ENCODE measurements at regions not wholly inside any gene's neighbourhood (a gene's known extent, or its start where the extent isn't known, plus 50 kb on each side); places are given as distances from the start of the nearest gene placed in this dataset.

GRCh38 chr12:98372340-98373024, 142.9 kb upstream of the TMPO start:
- no peaks in the 10 kb centered on the region for H3K9me3 Mint-ChIP-seq

DNA sequence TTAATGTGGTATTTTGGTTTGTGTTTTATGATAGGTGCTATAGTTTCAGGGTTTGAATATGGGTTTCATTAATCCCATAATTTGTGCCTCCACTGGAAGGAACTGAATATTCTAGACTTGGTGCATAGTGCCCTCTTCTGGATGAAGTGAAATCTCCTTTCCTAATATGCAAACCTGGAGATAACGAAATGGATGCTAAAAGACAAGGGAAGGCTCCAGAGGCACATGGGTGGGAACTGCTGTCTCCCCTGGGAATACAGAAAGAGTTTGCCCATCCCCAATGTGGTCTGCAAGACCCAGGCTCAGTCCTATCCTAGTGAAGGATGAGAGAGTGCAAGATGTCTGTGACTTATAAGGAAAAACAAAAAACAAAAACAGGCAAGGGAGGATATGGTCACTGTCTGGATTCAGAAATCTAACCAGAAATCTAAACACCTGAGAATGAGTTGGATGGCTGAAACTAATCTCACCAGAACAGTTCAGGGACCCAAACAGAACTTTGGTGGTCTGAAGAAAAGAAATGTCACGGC, 142.3 kb upstream of the TMPO start:
- H3K4me3 Mint-ChIP-seq: no peak overlapping the region
- no peaks in the 10 kb centered on the region for H3K27me3 ChIP-seq (ENCODE audit: control insufficient read depth, insufficient read depth, low read length)
- DNase-seq (peak in 1 of 2 donors; percentile 23), ATAC-seq (no peak)
- intact Hi-C loops (cut with micrococcal nuclease): no loop called here
- no peaks in the 10 kb centered on the region for H3K4me1 ChIP-seq (ENCODE audit: control insufficient read depth, insufficient read depth, low read length)
- H3K36me3 ChIP-seq (ENCODE audit: control insufficient read depth, insufficient read depth, low read length): no peaks in the 10 kb centered on the region
- no peaks in the 10 kb centered on the region for H3K9me3 ChIP-seq (ENCODE audit: control insufficient read depth, insufficient read depth, low read length)
- no peaks in the 10 kb centered on the region for H3K9me3 Mint-ChIP-seq
- TF ChIP-seq, protein P1, sequence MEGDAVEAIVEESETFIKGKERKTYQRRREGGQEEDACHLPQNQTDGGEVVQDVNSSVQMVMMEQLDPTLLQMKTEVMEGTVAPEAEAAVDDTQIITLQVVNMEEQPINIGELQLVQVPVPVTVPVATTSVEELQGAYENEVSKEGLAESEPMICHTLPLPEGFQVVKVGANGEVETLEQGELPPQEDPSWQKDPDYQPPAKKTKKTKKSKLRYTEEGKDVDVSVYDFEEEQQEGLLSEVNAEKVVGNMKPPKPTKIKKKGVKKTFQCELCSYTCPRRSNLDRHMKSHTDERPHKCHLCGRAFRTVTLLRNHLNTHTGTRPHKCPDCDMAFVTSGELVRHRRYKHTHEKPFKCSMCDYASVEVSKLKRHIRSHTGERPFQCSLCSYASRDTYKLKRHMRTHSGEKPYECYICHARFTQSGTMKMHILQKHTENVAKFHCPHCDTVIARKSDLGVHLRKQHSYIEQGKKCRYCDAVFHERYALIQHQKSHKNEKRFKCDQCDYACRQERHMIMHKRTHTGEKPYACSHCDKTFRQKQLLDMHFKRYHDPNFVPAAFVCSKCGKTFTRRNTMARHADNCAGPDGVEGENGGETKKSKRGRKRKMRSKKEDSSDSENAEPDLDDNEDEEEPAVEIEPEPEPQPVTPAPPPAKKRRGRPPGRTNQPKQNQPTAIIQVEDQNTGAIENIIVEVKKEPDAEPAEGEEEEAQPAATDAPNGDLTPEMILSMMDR (IDR thresholded peaks at IDR 0.05): no peak
- no peak overlapping the region for H3K27ac ChIP-seq (ENCODE audit: low read length)
- whole genome bisulfite sequencing (ENCODE audit: insufficient coverage): 61% methylated on average over 2 of the region's 2 CpGs
- peaks cover 11% of the 10 kb centered on the region in 2 donors for H3K4me1 Mint-ChIP-seq
- no peaks in the 10 kb centered on the region for H3K36me3 Mint-ChIP-seq
- H3K27me3 Mint-ChIP-seq (ENCODE audit: low read depth in 2 of 2): peaks cover 25 to 59% of the 10 kb centered on the region in 2 donors
- no peak overlapping the region for H3K27ac Mint-ChIP-seq
- no peak overlapping the region for H3K4me3 ChIP-seq (ENCODE audit: low read length)

More at GRCh38 chr12:98372340-98373024, 142.9 kb upstream of the TMPO start:
- TF ChIP-seq, protein P1 (IDR thresholded peaks at IDR 0.05): no peak
- H3K36me3 ChIP-seq (ENCODE audit: control insufficient read depth, insufficient read depth, low read length): no peaks in the 10 kb centered on the region
- Mint-ChIP-seq H3K27ac (no peak overlapping the region), H3K4me1 (peaks cover 11% of the 10 kb centered on the region in 2 donors), H3K4me3 (no peak overlapping the region), H3K36me3 (no peaks in the 10 kb centered on the region), H3K27me3 (ENCODE audit: low read depth in 2 of 2) (peaks cover 25 to 53% of the 10 kb centered on the region in 2 donors)
- no peak overlapping the region for H3K4me3 ChIP-seq (ENCODE audit: low read length)
- no peak for DNase-seq
- WGBS (ENCODE audit: insufficient coverage): 60% methylated on average over 4 of the region's 5 CpGs
- no peaks in the 10 kb centered on the region for H3K4me1 ChIP-seq (ENCODE audit: control insufficient read depth, insufficient read depth, low read length)
- intact Hi-C loops (cut with micrococcal nuclease): no loop called here
- no peaks in the 10 kb centered on the region for H3K9me3 ChIP-seq (ENCODE audit: control insufficient read depth, insufficient read depth, low read length)
- no peak overlapping the region for H3K27ac ChIP-seq (ENCODE audit: low read length)
- no peaks in the 10 kb centered on the region for H3K27me3 ChIP-seq (ENCODE audit: control insufficient read depth, insufficient read depth, low read length)
- ATAC-seq: no peak

DNA sequence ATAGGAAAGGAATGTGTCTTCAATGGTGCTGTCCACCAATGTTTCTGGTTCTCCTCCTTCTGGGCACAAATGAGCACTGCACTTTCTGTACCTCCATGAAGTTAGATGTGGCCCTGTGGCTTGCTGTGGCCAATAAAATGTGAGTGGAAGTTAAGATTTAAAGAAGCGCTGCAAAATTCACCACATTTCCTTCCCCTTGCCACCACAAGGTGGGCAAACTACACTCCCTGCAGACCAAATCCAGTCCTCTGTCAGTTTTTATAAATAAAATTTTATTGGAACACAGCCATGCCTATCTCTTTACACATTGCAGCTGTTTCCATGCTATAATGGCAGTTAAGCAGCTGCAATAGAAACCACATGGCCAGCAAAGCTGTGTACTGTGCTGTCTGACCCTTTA, 141.4 kb upstream of the TMPO start:
- Histone ChIP-seq H3K27me3 (ENCODE audit: control insufficient read depth, insufficient read depth, low read length) (no peaks in the 10 kb centered on the region), H3K36me3 (ENCODE audit: control insufficient read depth, insufficient read depth, low read length) (no peaks in the 10 kb centered on the region), H3K27ac (ENCODE audit: low read length) (no peak overlapping the region), H3K4me3 (ENCODE audit: low read length) (no peak overlapping the region), H3K4me1 (ENCODE audit: control insufficient read depth, insufficient read depth, low read length) (no peaks in the 10 kb centered on the region), H3K9me3 (ENCODE audit: control insufficient read depth, insufficient read depth, low read length) (no peaks in the 10 kb centered on the region)
- DNase-seq (no peak), ATAC-seq (no peak)
- intact Hi-C loops (cut with micrococcal nuclease): no loop called here
- 14% methylated on average over 1 of the region's 1 CpG for WGBS (ENCODE audit: insufficient coverage)
- H3K27ac Mint-ChIP-seq: no peak overlapping the region
- no peaks in the 10 kb centered on the region for H3K36me3 Mint-ChIP-seq
- H3K9me3 Mint-ChIP-seq: no peaks in the 10 kb centered on the region
- TF ChIP-seq, protein P1 (IDR thresholded peaks at IDR 0.05): no peak
- H3K4me1 Mint-ChIP-seq: peaks cover 11% of the 10 kb centered on the region in 2 donors
- H3K27me3 Mint-ChIP-seq (ENCODE audit: low read depth in 2 of 2): peaks cover 30 to 61% of the 10 kb centered on the region in 2 donors
- no peak overlapping the region for H3K4me3 Mint-ChIP-seq

GRCh38 chr12:98379106-98379505, 136.3 kb upstream of the TMPO start:
- no peaks in the 10 kb centered on the region for H3K36me3 Mint-ChIP-seq
- no peaks in the 10 kb centered on the region for H3K9me3 ChIP-seq (ENCODE audit: control insufficient read depth, insufficient read depth, low read length)
- ATAC-seq (no peak), DNase-seq (no peak)
- no peak overlapping the region for H3K4me3 Mint-ChIP-seq
- H3K27me3 ChIP-seq (ENCODE audit: control insufficient read depth, insufficient read depth, low read length): no peaks in the 10 kb centered on the region
- H3K27me3 Mint-ChIP-seq (ENCODE audit: low read depth in 2 of 2): peaks cover 20 to 63% of the 10 kb centered on the region in 2 donors
- no peak overlapping the region for H3K27ac Mint-ChIP-seq
- TF ChIP-seq, protein P1 (IDR thresholded peaks at IDR 0.05): no peak
- no peak overlapping the region for H3K4me3 ChIP-seq (ENCODE audit: low read length)
- no peaks in the 10 kb centered on the region for H3K9me3 Mint-ChIP-seq
- H3K4me1 ChIP-seq (ENCODE audit: control insufficient read depth, insufficient read depth, low read length): no peaks in the 10 kb centered on the region
- WGBS (ENCODE audit: insufficient coverage): 57% methylated on average over 1 of the region's 1 CpG
- intact Hi-C loops (cut with micrococcal nuclease): no loop called here
- H3K36me3 ChIP-seq (ENCODE audit: control insufficient read depth, insufficient read depth, low read length): no peaks in the 10 kb centered on the region
- H3K4me1 Mint-ChIP-seq: no peaks in the 10 kb centered on the region
- H3K27ac ChIP-seq (ENCODE audit: low read length): no peak overlapping the region
